CD4-positive, CD25-positive, alpha-beta regulatory T cell (primary cell): ENCODE measurements at regions not wholly inside any gene's neighbourhood (a gene's known extent, or its start where the extent isn't known, plus 50 kb on each side); places are given as distances from the start of the nearest gene placed in this dataset.

Experiments
- ATAC-seq, 2 donors: fragments of 150-1000 bp; cut with Tn5 transposase; one replicate each; pipeline ENCODE4 v1.10.0; 2021; ENCODE audit warnings: low read depth in 2 of 2, moderate number of reproducible peaks in 2 of 2, moderate library complexity in 1 of 2
- DNase-seq, 3 donors: peaks; one replicate each; pipeline versions ENCODE4 v3.0.0 to v3.0.0-alpha.2; 2012 to 2022; ENCODE audit warnings: mixed read lengths in 1 of 3
- H3K27ac ChIP-seq: one replicate; pipeline ENCODE4 v1.7.0; 2013; ENCODE audit warnings: mild to moderate bottlenecking, low read length; ENCODE audit not compliant: insufficient read depth, poor library complexity, severe bottlenecking
- H3K27me3 ChIP-seq: one replicate; pipeline ENCODE4 v1.7.0; 2013; ENCODE audit warnings: low read length; ENCODE audit not compliant: control insufficient read depth, insufficient read depth
- H3K36me3 ChIP-seq: one replicate; pipeline ENCODE4 v1.7.0; 2013; ENCODE audit warnings: mild to moderate bottlenecking, low read length, moderate library complexity; ENCODE audit not compliant: control insufficient read depth, insufficient read depth
- H3K4me1 ChIP-seq: 2 replicates; pipeline ENCODE4 v1.7.0; 2013; ENCODE audit warnings: mild to moderate bottlenecking, low read length; ENCODE audit not compliant: insufficient read depth, control insufficient read depth, poor library complexity, severe bottlenecking
- H3K4me3 ChIP-seq: one replicate; pipeline ENCODE4 v1.7.0; 2013; ENCODE audit warnings: low read depth, mild to moderate bottlenecking, low read length, moderate library complexity
- H3K9me3 ChIP-seq, 2 experiments: 1 replicate in 1 of 2; 2 replicates in 1 of 2; pipeline ENCODE4 v1.7.0; 2013; ENCODE audit warnings: low read length in 2 of 2, mild to moderate bottlenecking in 1 of 2, moderate library complexity in 1 of 2; ENCODE audit not compliant: control insufficient read depth in 2 of 2
- H3K27ac Mint-ChIP-seq, 3 donors: one replicate each; pipeline ENCODE4 v1.8.0; 2020 to 2022; ENCODE audit warnings: mild to moderate bottlenecking in 3 of 3, mixed read lengths in 3 of 3, moderate library complexity in 2 of 3
- H3K27me3 Mint-ChIP-seq: one replicate; pipeline ENCODE4 v1.8.0; 2022; ENCODE audit warnings: mild to moderate bottlenecking, mixed read lengths
- H3K36me3 Mint-ChIP-seq: one replicate; pipeline ENCODE4 v1.8.0; 2020; ENCODE audit warnings: mixed read lengths
- H3K4me1 Mint-ChIP-seq, 4 donors: one replicate each; pipeline ENCODE4 v1.8.0; 2020 to 2022; ENCODE audit warnings: mixed read lengths in 4 of 4, mild to moderate bottlenecking in 1 of 4
- H3K4me3 Mint-ChIP-seq, 4 donors: one replicate each; pipeline ENCODE4 v1.8.0; 2020 to 2022; ENCODE audit warnings: mild to moderate bottlenecking in 4 of 4, mixed read lengths in 4 of 4, moderate library complexity in 3 of 4
- H3K9me3 Mint-ChIP-seq, 7 donors: one replicate each; pipeline ENCODE4 v1.8.0; 2020 to 2022; ENCODE audit warnings: mixed read lengths in 7 of 7, mild to moderate bottlenecking in 3 of 7, moderate library complexity in 2 of 7

DNA sequence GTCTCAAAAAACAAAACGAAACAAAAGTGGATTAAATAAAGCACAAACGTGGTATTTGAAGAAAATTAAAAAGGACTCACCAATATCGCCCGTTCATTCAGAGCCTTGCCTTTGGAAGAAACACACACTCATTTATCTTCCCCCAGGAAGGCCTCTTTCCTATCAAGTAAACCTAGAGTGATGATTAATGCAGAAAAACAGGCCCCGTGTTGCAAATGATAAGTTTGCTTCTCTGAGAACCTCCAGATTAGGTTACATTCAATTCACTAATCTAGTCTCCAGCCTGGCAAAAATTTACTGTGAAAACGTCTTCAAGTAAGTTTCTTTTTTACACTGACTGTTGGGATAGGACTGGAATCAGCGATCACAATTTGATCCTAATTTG is 78.0 kb upstream of the C1GALT1 start:
- Histone ChIP-seq H3K27me3 (no peaks in the 10 kb centered on the region), H3K9me3 (peaks cover 3 to 4% of the 10 kb centered on the region in 2 experiments), H3K36me3 (no peaks in the 10 kb centered on the region), H3K4me1 (peaks cover 3% of the 10 kb centered on the region), H3K27ac (no peak overlapping the region), H3K4me3 (no peak overlapping the region)
- no peak overlapping the region for H3K27ac Mint-ChIP-seq
- no peaks in the 10 kb centered on the region for H3K36me3 Mint-ChIP-seq
- H3K9me3 Mint-ChIP-seq = peaks cover 0 to 4% (median 0%) of the 10 kb centered on the region in 7 donors
- DNase-seq (no peak), ATAC-seq (no peak)
- H3K4me1 Mint-ChIP-seq = peaks cover 0 to 7% (median 5%) of the 10 kb centered on the region in 4 donors
- no peak overlapping the region for H3K4me3 Mint-ChIP-seq
- peaks cover 5% of the 10 kb centered on the region for H3K27me3 Mint-ChIP-seq

DNA sequence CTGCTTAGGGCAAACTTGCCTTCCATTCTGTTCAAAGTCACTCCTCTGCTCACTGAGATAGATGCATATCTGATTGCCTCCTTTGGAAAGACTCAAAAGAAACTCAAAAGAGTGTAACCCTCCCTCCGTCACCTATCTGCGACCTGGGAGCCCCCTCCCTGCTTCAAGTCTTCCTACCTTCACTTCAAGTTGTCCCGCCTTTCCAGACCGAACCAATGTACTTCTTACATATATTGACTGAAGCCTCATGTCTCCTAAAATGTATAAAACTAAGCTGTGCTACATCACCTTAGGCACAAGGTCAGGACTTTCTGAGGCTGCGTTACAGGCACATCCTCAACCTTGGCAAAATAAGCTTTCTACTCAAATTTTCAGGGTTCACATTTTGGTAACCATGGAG is 77.4 kb upstream of the C1GALT1 start:
- H3K4me1 ChIP-seq = peaks cover 3% of the 10 kb centered on the region
- Mint-ChIP-seq H3K4me1 (peaks cover 0 to 7% (median 5%) of the 10 kb centered on the region in 4 donors), H3K4me3 (no peak overlapping the region), H3K27ac (no peak overlapping the region), H3K36me3 (no peaks in the 10 kb centered on the region), H3K27me3 (peaks cover 5% of the 10 kb centered on the region), H3K9me3 (peaks cover 0 to 4% (median 0%) of the 10 kb centered on the region in 7 donors)
- no peaks in the 10 kb centered on the region for H3K36me3 ChIP-seq
- peaks cover 3 to 4% of the 10 kb centered on the region in 2 experiments for H3K9me3 ChIP-seq
- H3K27me3 ChIP-seq = no peaks in the 10 kb centered on the region
- ATAC-seq = no peak
- no peak overlapping the region for H3K4me3 ChIP-seq
- no peak for DNase-seq
- no peak overlapping the region for H3K27ac ChIP-seq

DNA sequence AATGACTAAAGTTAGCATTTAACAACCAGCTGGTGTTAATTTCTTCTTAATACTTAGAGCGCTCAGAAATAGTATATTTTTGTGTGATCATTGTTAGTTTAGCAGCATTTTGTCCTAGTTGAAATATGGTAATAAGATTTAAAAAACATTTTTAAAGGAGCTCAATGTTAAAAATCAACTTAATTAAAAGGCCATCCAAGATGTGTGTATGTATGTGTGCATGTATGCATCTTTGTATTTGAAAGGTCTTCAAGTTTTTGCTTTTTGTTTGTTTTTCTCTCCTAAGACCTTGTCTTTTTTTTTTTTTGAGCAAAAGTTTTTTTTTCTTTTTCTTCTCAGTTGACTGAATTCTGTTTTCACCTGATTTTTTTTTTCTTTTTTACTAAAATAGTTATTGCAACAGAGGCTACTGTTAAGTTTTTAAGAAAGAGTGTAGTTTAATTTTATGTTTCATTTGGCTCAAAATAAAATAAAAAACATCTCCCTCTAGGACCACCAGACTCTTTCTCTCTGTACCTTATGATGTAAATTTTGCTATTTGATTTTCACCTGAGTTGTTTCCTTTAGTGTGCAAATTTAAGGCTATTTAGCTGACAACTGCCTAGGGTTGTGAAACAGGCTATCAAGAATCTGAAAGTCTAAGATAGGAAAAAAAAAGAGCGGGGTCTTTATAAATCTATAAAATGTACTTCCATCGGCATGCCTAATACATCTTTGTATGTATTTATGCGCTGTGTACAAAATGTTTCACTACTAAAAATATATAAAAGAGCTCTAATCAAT is 76.4 kb upstream of the C1GALT1 start:
- Histone ChIP-seq H3K4me3 (no peak overlapping the region), H3K36me3 (no peaks in the 10 kb centered on the region), H3K27ac (no peak overlapping the region), H3K27me3 (no peaks in the 10 kb centered on the region), H3K4me1 (peaks cover 3% of the 10 kb centered on the region), H3K9me3 (peaks cover 3 to 4% of the 10 kb centered on the region in 2 experiments)
- H3K4me1 Mint-ChIP-seq = peaks cover 0 to 7% (median 5%) of the 10 kb centered on the region in 4 donors
- H3K27me3 Mint-ChIP-seq = peaks cover 6% of the 10 kb centered on the region
- peaks cover 0 to 4% (median 0%) of the 10 kb centered on the region in 7 donors for H3K9me3 Mint-ChIP-seq
- no peaks in the 10 kb centered on the region for H3K36me3 Mint-ChIP-seq
- no peak overlapping the region for H3K27ac Mint-ChIP-seq
- DNase-seq (no peak), ATAC-seq (no peak)
- no peak overlapping the region for H3K4me3 Mint-ChIP-seq

DNA sequence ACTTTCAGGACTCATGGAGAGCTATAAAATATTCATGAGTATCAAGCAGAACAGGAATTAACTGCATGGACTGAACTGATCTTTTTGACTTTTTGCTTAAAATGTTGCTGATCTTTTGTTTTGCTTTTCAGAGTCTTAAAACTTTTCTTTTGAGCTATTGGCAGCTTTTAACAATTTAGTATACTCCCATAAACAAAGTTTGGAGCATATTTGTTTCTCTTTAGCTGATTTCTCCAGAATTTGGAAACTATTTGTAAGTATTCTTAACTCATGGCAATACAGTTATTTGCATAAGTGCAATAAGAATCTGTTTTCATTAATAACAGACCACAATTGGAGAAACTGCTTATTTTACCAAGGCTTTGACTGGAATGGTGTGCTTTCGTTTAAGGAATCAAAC is 73.4 kb upstream of the C1GALT1 start:
- Mint-ChIP-seq H3K4me3 (no peak overlapping the region), H3K27ac (no peak overlapping the region), H3K27me3 (peaks cover 19% of the 10 kb centered on the region), H3K9me3 (peaks cover 0 to 4% (median 0%) of the 10 kb centered on the region in 7 donors), H3K4me1 (peaks cover 0 to 5% (median 0%) of the 10 kb centered on the region in 4 donors), H3K36me3 (no peaks in the 10 kb centered on the region)
- H3K36me3 ChIP-seq = no peaks in the 10 kb centered on the region
- H3K27ac ChIP-seq = no peak overlapping the region
- no peak for DNase-seq
- no peak overlapping the region for H3K4me3 ChIP-seq
- peaks cover 3 to 4% of the 10 kb centered on the region in 2 experiments for H3K9me3 ChIP-seq
- H3K4me1 ChIP-seq = peaks cover 3% of the 10 kb centered on the region
- no peaks in the 10 kb centered on the region for H3K27me3 ChIP-seq
- ATAC-seq = no peak

DNA sequence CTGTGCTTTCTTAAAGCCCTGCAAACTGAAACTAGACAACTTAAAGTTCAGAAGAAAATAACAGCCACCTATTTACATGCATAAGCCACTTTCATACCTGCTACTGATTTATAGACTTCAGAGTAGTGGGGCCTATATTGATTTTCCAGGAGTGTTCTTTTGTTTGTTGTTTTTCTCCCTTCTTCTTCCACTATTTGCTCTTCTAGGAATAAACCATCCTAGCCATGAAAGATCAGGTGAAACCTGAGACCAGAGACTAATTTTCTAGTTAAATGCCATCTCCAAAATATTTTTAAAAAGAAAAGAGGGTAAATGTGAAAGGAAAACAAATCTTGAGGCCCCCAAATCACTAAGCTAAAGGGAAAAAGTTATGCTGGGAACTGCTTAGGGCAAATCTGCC is 72.4 kb upstream of the C1GALT1 start:
- Mint-ChIP-seq H3K27ac (no peak overlapping the region), H3K4me3 (no peak overlapping the region), H3K9me3 (peaks cover 0 to 4% (median 0%) of the 10 kb centered on the region in 7 donors), H3K27me3 (peaks cover 19% of the 10 kb centered on the region), H3K4me1 (peaks cover 0 to 5% (median 0%) of the 10 kb centered on the region in 4 donors), H3K36me3 (no peaks in the 10 kb centered on the region)
- Histone ChIP-seq H3K27ac (no peak overlapping the region), H3K27me3 (no peaks in the 10 kb centered on the region), H3K9me3 (peaks cover 3 to 4% of the 10 kb centered on the region in 2 experiments), H3K36me3 (no peaks in the 10 kb centered on the region), H3K4me1 (peaks cover 3% of the 10 kb centered on the region), H3K4me3 (no peak overlapping the region)
- ATAC-seq (no peak), DNase-seq (no peak)

DNA sequence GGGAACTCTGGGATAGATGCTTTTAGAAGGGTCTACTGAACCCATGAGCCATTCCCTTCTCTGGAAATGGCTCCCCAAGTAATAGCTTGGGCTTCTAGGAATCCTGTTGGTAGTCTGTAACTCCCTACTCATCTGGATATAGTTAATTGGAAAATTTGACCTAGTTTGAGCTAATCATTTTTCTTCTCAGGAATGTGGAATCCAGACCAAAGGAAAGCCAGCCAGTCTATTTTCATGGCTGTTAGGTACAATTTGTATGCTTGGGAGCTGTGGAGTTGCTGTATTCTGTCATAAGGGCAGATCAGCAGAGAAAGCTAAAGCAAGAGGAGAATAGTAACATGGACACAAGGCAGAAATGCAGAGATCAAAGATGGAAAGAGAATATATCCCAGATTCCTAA is 71.6 kb upstream of the C1GALT1 start:
- H3K9me3 ChIP-seq = peaks cover 3 to 4% of the 10 kb centered on the region in 2 experiments
- DNase-seq (no peak), ATAC-seq (no peak)
- Mint-ChIP-seq H3K27me3 (peaks cover 20% of the 10 kb centered on the region), H3K27ac (no peak overlapping the region), H3K4me3 (no peak overlapping the region), H3K4me1 (peaks cover 0 to 1% (median 0%) of the 10 kb centered on the region in 4 donors), H3K36me3 (no peaks in the 10 kb centered on the region), H3K9me3 (peaks cover 0 to 4% (median 0%) of the 10 kb centered on the region in 7 donors)
- no peak overlapping the region for H3K4me3 ChIP-seq
- H3K27ac ChIP-seq = no peak overlapping the region
- no peaks in the 10 kb centered on the region for H3K4me1 ChIP-seq
- no peaks in the 10 kb centered on the region for H3K27me3 ChIP-seq
- H3K36me3 ChIP-seq = no peaks in the 10 kb centered on the region

DNA sequence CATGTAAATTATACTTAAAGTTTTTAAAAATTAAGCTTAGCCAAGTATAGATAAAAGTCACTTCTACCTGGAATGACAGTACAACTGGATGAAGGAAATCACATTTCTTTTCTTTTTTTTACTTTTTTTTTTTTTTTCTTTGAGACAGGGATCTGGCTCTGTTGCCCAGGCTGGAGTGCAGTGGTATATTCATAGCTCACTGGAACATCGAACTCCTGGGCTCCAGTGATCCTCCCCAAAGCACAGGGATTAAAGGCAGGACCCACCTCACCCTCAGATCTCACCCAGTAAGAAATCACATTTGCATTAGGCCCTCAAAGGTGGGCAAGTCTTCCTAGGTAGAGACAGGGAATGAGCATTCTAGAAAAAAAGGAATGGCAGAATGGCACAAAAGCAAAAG is 69.5 kb upstream of the C1GALT1 start:
- DNase-seq = no peak
- Histone ChIP-seq H3K9me3 (peaks cover 3 to 4% of the 10 kb centered on the region in 2 experiments), H3K27me3 (peaks cover 1% of the 10 kb centered on the region), H3K27ac (no peak overlapping the region), H3K4me3 (no peak overlapping the region), H3K36me3 (no peaks in the 10 kb centered on the region), H3K4me1 (no peaks in the 10 kb centered on the region)
- no peaks in the 10 kb centered on the region for H3K36me3 Mint-ChIP-seq
- H3K27ac Mint-ChIP-seq = no peak overlapping the region
- H3K4me1 Mint-ChIP-seq = no peaks in the 10 kb centered on the region
- ATAC-seq = no peak
- H3K27me3 Mint-ChIP-seq = peaks cover 24% of the 10 kb centered on the region
- no peak overlapping the region for H3K4me3 Mint-ChIP-seq
- peaks cover 0 to 4% (median 0%) of the 10 kb centered on the region in 7 donors for H3K9me3 Mint-ChIP-seq
